Hepatocyte (in vitro differentiated cells): ENCODE measurements at regions not wholly inside any gene's neighbourhood (a gene's known extent, or its start where the extent isn't known, plus 50 kb on each side); places are given as distances from the start of the nearest gene placed in this dataset.

Source experiments
- DNase-seq: peaks from one replicate; pipeline ENCODE4 v3.0.0-alpha.2; 2016; ENCODE audit warnings: low spot score
- H2AFZ ChIP-seq: fragments of 200-600 bp; sonication (generic); 2 replicates; pipeline ENCODE4 v1.6.0; 2016; ENCODE audit warnings: antibody characterized with exemption, mild to moderate bottlenecking
- H3K27ac ChIP-seq: fragments of 200-600 bp; sonication (generic); 2 replicates; pipeline ENCODE4 v1.5.1; 2016; ENCODE audit warnings: mild to moderate bottlenecking
- H3K27me3 ChIP-seq: fragments of 200-600 bp; sonication (generic); 2 replicates; pipeline ENCODE4 v1.6.1; 2016
- H3K36me3 ChIP-seq: fragments of 200-600 bp; sonication (generic); replicated peaks from 2 replicates; pipeline ENCODE4 v1.5.1; 2016; ENCODE audit warnings: low read depth; ENCODE audit not compliant: insufficient read depth
- H3K4me1 ChIP-seq: fragments of 200-600 bp; sonication (generic); 2 replicates; pipeline ENCODE4 v1.5.1; 2016; ENCODE audit warnings: mild to moderate bottlenecking, moderate library complexity; ENCODE audit not compliant: insufficient read depth
- H3K4me2 ChIP-seq: fragments of 200-600 bp; sonication (generic); 2 replicates; pipeline ENCODE4 v1.6.0; 2016
- H3K4me3 ChIP-seq: fragments of 200-600 bp; sonication (generic); 2 replicates; pipeline ENCODE4 v1.5.1; 2016; ENCODE audit warnings: mild to moderate bottlenecking
- H3K79me2 ChIP-seq: fragments of 200-600 bp; sonication (generic); 2 replicates; pipeline ENCODE4 v1.6.0; 2017; ENCODE audit warnings: mild to moderate bottlenecking
- H3K9me2 ChIP-seq: fragments of 200-600 bp; sonication (generic); replicated peaks from 2 replicates; pipeline ENCODE4 v1.6.0; 2017; ENCODE audit warnings: mild to moderate bottlenecking; ENCODE audit not compliant: insufficient read depth
- H3K9me3 ChIP-seq: fragments of 200-600 bp; sonication (generic); 2 replicates; pipeline ENCODE4 v1.5.1; 2016; ENCODE audit warnings: low read depth, mild to moderate bottlenecking
- H4K20me1 ChIP-seq: fragments of 200-600 bp; sonication (generic); 2 replicates; pipeline ENCODE4 v1.6.0; 2016; ENCODE audit warnings: mild to moderate bottlenecking; ENCODE audit not compliant: insufficient read depth, poor library complexity, severe bottlenecking
- CTCF ChIP-seq: fragments of 200-600 bp; sonication (generic); IDR thresholded peaks from 2 replicates; pipeline ENCODE4 v1.5.1; 2016; ENCODE audit warnings: antibody characterized with exemption, mild to moderate bottlenecking; ENCODE audit not compliant: poor library complexity
- EZH2 ChIP-seq: fragments of 200-600 bp; sonication (generic); IDR thresholded peaks from 2 replicates; pipeline ENCODE4 v1.6.1; 2016; ENCODE audit warnings: antibody characterized with exemption, mild to moderate bottlenecking, borderline replicate concordance
- EZH2phosphoT487 ChIP-seq: fragments of 200-600 bp; sonication (generic); IDR thresholded peaks from one replicate; pipeline ENCODE4 v1.6.1; 2018; ENCODE audit warnings: antibody characterized with exemption, mild to moderate bottlenecking, low read depth, moderate library complexity; ENCODE audit not compliant: unreplicated experiment, severe bottlenecking
- WGBS: methylation state at CpG from one replicate; pipeline ENCODE4 v1.1.6; 2016; ENCODE audit warnings: low lambda C conversion rate; ENCODE audit errors: missing lambda C conversion rate; 5-methylcytosine and 5-hydroxymethylcytosine counted together

- WGBS, result 84% methylated on average over 5 of the region's 5 CpGs
Observed at GRCh38 chr11:92854162-92854561, 115.3 kb upstream of the MTNR1B start.

GRCh38 chr11:92854952-92855351 lies 114.5 kb upstream of the MTNR1B start:
- no peak overlapping the region for H3K4me3 ChIP-seq
- no peaks in the 10 kb centered on the region for H3K9me2 ChIP-seq
- H3K36me3 ChIP-seq, result peaks cover 4% of the 10 kb centered on the region
- H3K79me2 ChIP-seq, result no peaks in the 10 kb centered on the region
- no peaks in the 10 kb centered on the region for H3K27me3 ChIP-seq
- no peak for DNase-seq
- no peak overlapping the region for H3K27ac ChIP-seq
- no peak overlapping the region for H3K4me2 ChIP-seq
- H3K9me3 ChIP-seq, result no peaks in the 10 kb centered on the region
- TF ChIP-seq EZH2 (no peak), EZH2phosphoT487 (no peak), CTCF (no peak)
- no peak overlapping the region for H2AFZ ChIP-seq
- H3K4me1 ChIP-seq, result peaks cover 7% of the 10 kb centered on the region
- no peaks in the 10 kb centered on the region for H4K20me1 ChIP-seq
- 61% methylated on average over 3 of the region's 3 CpGs for WGBS

More at GRCh38 chr11:92854162-92854561, 115.3 kb upstream of the MTNR1B start:
- H3K9me2 ChIP-seq, result no peaks in the 10 kb centered on the region
- no peaks in the 10 kb centered on the region for H3K79me2 ChIP-seq
- peaks cover 7% of the 10 kb centered on the region for H3K4me1 ChIP-seq
- TF ChIP-seq EZH2 (no peak), EZH2phosphoT487 (no peak), CTCF (no peak)
- H3K27ac ChIP-seq, result no peak overlapping the region
- no peak overlapping the region for H2AFZ ChIP-seq
- H3K4me3 ChIP-seq, result no peak overlapping the region
- H3K36me3 ChIP-seq, result peaks cover 4% of the 10 kb centered on the region
- no peaks in the 10 kb centered on the region for H3K9me3 ChIP-seq
- H3K27me3 ChIP-seq, result no peaks in the 10 kb centered on the region
- DNase-seq, result no peak
- H3K4me2 ChIP-seq, result no peak overlapping the region
- no peaks in the 10 kb centered on the region for H4K20me1 ChIP-seq

- no peaks in the 10 kb centered on the region for H3K27me3 ChIP-seq
- H3K27ac ChIP-seq, result no peak overlapping the region
- H3K4me3 ChIP-seq, result no peak overlapping the region
- no peaks in the 10 kb centered on the region for H3K9me3 ChIP-seq
- no peaks in the 10 kb centered on the region for H3K79me2 ChIP-seq
- H3K4me1 ChIP-seq, result peaks cover 7% of the 10 kb centered on the region
- no peak for DNase-seq
- peaks cover 4% of the 10 kb centered on the region for H3K36me3 ChIP-seq
- no peaks in the 10 kb centered on the region for H4K20me1 ChIP-seq
- H2AFZ ChIP-seq, result no peak overlapping the region
- no peaks in the 10 kb centered on the region for H3K9me2 ChIP-seq
- 48% methylated on average over 2 of the region's 2 CpGs for WGBS
- TF ChIP-seq EZH2, result no peak
- no peak for TF ChIP-seq CTCF
- no peak for TF ChIP-seq EZH2phosphoT487
- H3K4me2 ChIP-seq, result no peak overlapping the region
Observed at GRCh38 chr11:92855607-92856405, 113.6 kb upstream of the MTNR1B start.
